Non-pigmented ciliary epithelial cell (primary cell): ENCODE measurements at regions not wholly inside any gene's neighbourhood (a gene's known extent, or its start where the extent isn't known, plus 50 kb on each side); places are given as distances from the start of the nearest gene placed in this dataset.

Experiments used
- DNase-seq: peaks from one replicate; pipeline ENCODE4 v3.0.0-alpha.2; 2010; ENCODE audit warnings: low read depth

DNA sequence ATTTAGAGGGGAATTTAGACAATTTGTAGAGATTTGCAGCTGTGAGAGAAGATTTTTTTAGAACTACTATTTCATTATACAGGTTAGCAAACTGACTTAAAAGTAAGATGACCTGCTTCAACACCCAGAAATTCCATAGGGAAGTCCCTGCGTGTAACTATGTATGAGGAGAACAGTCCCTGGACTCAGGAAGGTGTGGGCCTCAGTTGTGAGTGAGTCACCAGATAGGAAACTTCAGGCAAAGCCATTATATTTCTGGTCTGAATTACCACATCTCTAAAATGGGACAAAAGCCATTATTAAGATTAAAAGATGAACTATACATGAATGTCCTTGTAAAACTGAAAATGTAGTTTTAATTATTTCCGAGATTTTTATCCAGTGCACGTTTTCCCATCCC, 488.3 kb upstream of the GOLIM4 start:
- peak; percentile 0 for DNase-seq

GRCh38 chr3:168582503-168582902, 486.8 kb upstream of the GOLIM4 start:
- DNase-seq = no peak

DNA sequence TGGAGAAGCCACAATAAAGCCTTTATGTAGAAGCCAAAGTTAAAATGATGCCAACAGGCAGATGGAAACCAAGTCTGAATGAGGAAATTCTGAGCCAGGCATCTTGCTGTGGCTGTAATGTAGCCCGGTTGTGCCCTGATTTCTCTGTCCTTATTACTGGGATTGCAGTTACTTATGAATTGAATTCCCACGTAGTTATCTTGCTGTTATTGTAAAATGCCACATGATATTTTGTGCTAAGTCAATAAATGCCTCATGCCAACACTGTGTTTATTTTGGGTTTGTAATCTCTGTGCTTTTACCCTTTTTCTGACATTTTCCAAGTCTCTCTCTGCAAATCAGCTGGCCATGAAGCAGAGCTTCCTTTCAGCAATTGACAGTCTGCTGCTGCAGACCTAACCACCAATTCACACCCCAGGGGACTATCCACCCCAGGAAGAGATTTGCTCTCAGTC, 486.1 kb upstream of the GOLIM4 start:
- DNase-seq = no peak

DNA sequence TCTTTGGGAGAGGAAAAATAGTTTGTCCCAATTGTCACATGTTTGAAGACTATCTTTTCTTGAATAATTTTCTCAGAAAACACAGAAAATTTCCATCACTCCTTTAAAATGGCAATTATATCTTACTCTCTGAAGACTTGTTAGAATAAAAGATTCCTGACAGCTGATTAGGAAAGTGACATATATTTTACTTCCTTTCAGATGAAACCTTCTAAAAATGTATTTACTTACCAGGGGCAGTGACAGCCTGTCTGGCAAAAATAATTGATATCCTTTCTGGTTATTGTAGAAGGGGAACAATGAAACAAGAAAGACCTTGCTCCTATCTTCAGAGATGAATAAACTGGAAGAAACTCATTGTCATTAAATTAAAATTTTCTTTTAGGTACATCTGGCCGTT, 483.3 kb upstream of the GOLIM4 start:
- DNase-seq = no peak

DNA sequence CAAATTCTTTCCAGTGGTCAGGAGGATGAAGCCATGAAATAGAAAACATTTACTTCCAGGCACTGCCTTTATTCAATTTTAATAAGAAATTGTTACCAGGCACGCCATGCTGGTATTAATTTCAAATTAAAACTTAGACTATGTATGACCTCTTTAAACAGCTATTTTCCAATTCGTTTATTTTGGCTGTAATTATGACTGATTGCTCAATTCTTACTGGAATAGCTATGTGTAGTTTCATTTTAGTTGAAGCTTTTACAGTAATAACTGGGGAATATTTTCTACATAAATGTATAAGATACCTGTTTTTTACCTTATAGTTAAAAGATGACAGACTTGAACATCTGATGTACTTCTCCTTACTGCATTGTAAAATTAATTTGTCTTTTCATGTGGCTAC, 480.0 kb upstream of the GOLIM4 start:
- no peak for DNase-seq

DNA sequence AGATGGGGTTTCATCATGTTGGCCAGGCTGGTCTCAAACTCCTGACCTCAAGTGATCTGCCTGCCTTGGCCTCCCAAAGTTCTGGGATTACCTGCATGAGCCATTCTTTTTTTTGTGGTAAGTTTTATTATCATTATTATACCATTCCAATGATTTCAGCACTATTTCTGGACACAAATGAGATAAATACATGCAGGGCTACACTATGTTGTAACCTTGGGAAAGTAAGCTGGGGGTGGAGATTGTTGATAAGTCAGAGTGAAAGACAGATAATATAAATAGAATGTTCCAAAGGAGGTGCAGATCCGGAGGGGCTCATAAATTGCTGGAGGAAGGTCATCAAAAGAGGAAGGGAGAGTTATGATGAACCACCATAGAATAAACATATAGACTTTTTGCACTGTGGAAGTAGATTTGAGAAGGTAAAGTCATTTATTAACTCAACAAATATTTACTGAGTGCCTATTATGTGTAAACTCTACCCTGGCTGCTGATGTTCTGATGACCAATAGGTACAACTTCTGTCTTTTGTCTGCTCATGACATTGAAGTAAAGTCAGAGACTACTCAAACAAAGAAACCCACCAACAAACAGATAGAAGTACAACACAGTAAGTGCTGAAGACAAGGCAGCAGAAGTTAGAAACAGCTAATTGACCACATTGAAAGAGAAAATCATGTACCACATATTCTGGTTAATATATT, 478.9 kb upstream of the GOLIM4 start:
- no peak for DNase-seq

DNA sequence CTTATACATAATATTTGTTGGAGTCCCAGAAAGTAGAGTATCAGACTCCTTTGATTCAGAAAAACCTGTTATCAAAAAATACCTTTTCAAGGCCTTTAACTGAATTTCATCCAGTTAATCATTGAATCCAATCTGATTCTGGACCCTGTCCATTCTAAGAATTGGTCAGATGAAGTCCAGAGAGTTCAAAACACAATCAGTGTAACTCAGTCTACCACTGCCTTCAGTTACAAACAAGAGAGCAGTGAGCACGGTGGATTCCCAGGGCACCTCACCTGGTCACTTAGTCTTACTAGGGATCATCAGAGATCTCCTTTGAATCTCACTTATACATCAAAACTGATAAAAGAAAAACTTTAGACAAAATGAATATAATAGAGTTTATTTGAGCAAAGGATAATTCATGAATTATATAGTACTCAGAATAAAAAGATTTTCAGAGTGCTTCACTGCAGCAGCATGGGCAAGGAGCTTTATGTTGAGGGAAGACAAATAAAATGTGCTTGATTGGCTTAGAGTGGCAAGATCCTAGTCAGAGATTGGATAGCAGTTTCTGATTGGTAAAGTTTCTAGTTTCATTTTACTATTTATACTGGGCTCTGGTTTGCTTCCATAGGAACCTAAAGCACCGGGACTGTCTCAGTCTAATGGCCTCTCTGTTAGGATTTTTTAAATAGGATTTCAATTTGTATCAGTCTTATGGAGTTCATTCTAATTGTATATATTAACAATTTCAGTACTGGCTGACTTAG, 474.9 kb upstream of the GOLIM4 start:
- no peak for DNase-seq

- no peak for DNase-seq
Measured at GRCh38 chr3:168558728-168559411, 463.1 kb upstream of the GOLIM4 start.

DNA sequence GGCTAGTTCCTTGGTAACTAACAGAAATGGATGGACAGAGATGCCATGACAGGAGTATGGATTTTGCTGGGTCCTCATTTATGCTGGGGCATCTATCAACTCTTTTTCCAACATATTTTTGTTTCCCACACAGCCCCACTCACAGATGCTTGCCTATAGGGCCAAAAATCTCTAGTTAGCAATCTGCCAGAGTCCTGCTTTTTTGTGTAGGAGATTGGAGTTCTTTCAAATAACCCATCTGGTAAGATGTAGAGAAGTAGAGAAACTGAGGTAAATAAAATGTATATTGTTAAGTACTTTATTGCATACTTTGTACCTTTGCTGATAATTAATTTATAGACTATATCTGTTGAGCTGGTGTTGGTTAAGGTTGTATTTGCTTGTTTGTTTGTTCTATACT, 456.5 kb upstream of the GOLIM4 start:
- no peak for DNase-seq

- no peak for DNase-seq
Measured at GRCh38 chr3:168548719-168549118, 453.0 kb upstream of the GOLIM4 start.

- no peak for DNase-seq
Measured at GRCh38 chr3:168546707-168547106, 451.0 kb upstream of the GOLIM4 start.

GRCh38 chr3:168545591-168545990, 449.9 kb upstream of the GOLIM4 start:
- DNase-seq = peak; percentile 9

DNA sequence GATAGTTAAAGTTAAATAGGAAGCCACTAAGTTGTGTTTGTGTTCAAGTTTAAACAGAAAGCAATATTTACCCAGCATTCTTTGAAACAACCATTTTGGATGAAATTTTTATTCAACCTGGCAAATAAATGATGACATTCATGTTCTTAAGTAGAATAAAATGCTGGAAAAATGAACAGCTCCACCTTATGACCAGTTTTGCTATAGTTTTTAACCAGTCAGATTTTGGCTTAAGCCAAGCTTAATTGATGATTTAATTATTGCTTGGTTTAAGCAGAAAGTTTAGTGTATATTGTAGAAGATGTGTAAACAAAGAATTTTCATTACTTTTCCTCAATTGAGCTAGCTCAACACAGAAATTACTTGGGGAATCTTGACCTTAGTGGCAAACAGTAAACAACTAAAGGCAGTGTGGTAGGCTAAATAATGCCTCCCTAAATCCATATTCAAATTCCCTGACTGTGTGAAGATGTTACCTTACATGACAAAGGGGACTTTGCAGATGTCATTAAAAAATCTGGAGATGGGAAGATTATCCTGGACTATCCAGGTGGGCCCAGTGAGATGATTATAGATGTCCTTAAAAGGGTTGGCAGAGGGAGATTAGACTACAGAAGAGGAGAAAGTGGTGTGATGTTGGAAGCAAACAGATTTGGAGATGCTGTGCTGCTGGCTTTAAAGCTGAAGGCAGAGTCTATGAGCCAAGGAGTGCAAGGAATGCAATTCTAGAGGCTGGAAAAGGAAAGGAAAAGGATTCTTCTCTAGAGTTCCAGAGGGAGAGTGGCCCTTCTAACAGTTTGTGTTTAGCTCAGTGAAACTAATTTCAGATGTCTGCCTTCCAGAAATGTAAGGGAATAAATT, 448.6 kb upstream of the GOLIM4 start:
- DNase-seq = no peak

GRCh38 chr3:168540726-168541125, 445.0 kb upstream of the GOLIM4 start:
- DNase-seq = no peak

- DNase-seq = no peak
Measured at GRCh38 chr3:168539909-168540308, 444.2 kb upstream of the GOLIM4 start.

GRCh38 chr3:168534761-168535160, 439.0 kb upstream of the GOLIM4 start:
- no peak for DNase-seq

DNA sequence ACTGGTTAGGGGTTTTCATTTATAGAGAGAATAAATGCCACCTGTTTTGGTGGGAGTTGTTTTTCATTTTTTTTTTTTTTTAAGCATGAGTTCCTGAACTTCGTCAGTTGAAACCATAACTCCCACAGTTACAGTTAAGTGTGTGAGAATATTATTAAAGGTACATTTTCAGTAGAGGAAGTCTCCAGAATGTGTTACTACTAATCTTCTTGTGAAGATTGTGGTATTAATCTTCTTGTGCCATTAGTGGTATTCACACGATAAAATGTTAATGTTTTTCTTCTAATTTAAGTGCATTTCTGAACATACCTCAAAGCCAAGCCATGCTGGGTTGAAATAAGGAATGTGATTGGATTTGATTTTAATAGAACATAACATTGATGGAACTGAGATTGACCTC, 437.9 kb upstream of the GOLIM4 start:
- DNase-seq = no peak

GRCh38 chr3:168532135-168532534, 436.4 kb upstream of the GOLIM4 start:
- no peak for DNase-seq

DNA sequence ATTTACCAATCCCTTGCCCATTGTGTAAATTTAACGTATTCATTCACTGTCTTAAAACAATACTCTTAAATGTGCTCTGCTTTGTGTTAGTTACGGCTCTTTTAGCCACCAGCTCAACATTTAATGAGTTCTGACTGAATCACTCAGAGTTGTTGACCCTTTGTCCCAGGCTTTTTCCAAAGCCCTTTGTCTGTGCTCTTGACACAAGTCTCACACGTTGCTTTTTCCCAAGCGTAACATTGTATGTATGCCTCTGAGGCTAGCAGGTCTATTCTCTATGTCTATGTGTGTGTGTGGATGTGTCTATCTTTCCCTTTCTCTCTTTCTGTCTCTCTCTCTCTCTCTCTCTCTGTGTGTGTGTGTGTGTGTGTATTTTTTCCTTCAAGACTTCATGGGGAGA, 435.4 kb upstream of the GOLIM4 start:
- DNase-seq = no peak

GRCh38 chr3:168524129-168524528, 428.4 kb upstream of the GOLIM4 start:
- DNase-seq = no peak

DNA sequence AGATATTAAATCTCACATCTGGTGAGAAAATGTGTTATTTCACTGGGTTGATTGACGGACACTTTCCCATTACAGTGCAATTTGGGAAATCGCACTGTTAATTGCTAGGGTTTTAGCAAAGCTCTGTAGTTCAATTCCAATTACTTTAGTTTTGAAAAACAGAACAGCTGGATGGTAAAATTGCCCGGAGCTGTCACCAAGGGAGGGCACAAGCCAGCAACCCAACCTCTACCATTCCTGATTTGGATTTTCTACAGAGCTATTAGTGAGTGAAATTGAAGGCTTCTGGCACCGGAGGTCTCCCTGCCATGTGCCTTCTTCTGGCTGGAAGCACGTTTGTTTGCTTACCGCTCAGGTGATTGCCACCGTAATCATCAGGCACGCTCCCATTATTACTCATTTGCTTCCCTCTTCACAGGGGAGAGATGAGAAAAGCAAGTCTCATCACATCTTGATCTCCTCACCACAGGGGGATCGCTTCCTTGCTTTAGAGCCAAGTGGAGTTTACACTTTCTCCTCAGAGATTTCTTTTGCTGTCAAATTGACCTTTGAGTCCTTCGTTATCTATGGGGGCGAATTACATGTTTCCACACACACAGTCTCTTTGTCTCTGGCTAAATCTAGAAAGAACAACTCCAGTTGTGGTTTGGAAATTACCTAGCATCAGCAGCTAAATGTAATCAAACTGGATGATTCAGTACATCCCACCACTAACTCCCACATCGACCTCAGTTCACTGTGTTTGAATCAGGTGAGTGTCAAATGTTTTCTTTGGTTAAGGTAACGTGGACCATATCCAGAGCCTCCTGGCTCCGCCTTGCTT, 421.7 kb upstream of the GOLIM4 start:
- peak; percentile 4 for DNase-seq
